ENCODE measurements at regions not wholly inside any gene's neighbourhood (a gene's known extent, or its start where the extent isn't known, plus 50 kb on each side); places are given as distances from the start of the nearest gene placed in this dataset.

DNA sequence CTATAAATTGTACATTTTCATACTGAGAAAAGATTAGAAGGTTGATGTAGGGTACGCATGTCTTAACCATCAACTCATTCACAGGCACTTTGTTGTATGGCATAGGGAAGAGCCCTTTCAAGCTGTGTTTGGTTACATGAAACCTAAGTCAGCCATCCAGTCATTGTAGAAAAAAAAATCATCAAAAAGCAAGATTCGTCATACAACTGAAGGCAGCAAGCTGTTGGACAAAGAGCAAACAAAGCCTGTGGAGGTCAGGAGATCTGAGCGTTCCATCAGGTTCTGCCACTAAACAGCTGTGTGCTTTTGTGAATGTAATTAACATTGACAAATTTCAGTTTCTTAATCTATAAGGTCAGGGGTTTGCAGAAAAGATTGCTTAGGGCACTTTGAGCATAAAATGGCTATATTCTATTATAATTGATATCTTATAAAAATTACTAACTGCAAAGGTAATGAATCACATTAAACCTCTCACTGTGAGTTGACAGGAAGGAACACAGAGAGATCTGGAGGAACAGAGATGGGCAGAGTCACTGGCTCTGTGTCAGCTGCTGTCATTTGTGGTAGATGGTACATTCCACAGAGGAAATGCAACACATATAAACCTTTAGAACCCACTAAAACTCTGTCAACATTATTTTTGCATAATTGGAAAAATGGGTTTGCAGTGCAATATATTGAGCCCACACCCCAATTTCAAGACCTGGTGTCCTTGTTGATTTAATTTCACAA is 66.3 kb upstream of the MYOCD start:
- Histone ChIP-seq H3K27ac (no peak overlapping the region), H3K9me3 (no peaks in the 10 kb centered on the region), H3K27me3 (no peaks in the 10 kb centered on the region), H3K4me3 (no peak overlapping the region), H3K36me3 (no peaks in the 10 kb centered on the region), H3K4me1 (no peaks in the 10 kb centered on the region)
- intact Hi-C loops (cut with DNase I): no loop called here
- DNase-seq: no peak
- 37 to 70% methylated on average over 3 of the region's 3 CpGs for WGBS, 2 donors
- TF ChIP-seq POLR2AphosphoS5 (IDR thresholded peaks at IDR 0.05): no peak
- TF ChIP-seq, protein P1, sequence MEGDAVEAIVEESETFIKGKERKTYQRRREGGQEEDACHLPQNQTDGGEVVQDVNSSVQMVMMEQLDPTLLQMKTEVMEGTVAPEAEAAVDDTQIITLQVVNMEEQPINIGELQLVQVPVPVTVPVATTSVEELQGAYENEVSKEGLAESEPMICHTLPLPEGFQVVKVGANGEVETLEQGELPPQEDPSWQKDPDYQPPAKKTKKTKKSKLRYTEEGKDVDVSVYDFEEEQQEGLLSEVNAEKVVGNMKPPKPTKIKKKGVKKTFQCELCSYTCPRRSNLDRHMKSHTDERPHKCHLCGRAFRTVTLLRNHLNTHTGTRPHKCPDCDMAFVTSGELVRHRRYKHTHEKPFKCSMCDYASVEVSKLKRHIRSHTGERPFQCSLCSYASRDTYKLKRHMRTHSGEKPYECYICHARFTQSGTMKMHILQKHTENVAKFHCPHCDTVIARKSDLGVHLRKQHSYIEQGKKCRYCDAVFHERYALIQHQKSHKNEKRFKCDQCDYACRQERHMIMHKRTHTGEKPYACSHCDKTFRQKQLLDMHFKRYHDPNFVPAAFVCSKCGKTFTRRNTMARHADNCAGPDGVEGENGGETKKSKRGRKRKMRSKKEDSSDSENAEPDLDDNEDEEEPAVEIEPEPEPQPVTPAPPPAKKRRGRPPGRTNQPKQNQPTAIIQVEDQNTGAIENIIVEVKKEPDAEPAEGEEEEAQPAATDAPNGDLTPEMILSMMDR (IDR thresholded peaks at IDR 0.05): no peak
- no peak for TF ChIP-seq EP300 (IDR thresholded peaks at IDR 0.05)
- TF ChIP-seq POLR2A (IDR thresholded peaks at IDR 0.05): no peak

DNA sequence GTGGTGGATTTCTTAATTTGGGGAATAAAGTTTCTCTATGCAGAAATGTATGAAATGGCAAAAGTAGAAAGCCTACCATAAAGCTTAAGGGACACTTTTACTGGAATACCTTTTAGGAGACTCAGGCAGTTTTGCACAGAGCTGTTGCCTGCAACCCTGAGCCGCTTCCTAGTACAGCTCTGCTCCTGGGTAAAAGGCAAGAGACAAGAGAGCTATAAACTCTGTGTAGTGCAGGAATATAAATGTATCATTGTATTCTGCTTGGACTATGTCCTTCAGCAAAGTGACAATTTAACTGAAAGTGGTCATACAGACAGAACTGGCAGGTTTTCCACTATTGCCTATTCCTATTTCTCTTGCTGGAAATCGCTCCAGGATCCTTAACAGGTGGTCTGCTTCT is 65.3 kb upstream of the MYOCD start:
- no peaks in the 10 kb centered on the region for H3K36me3 ChIP-seq
- H3K4me1 ChIP-seq: peaks cover 0 to 6% (median 0%) of the 10 kb centered on the region in 4 donors
- DNase-seq: no peak
- TF ChIP-seq EP300 (IDR thresholded peaks at IDR 0.05): no peak
- TF ChIP-seq POLR2AphosphoS5 (IDR thresholded peaks at IDR 0.05): no peak
- TF ChIP-seq, protein P1 (IDR thresholded peaks at IDR 0.05): no peak
- TF ChIP-seq POLR2A (IDR thresholded peaks at IDR 0.05): no peak
- H3K27me3 ChIP-seq: no peaks in the 10 kb centered on the region
- 12 to 55% methylated on average over 2 of the region's 2 CpGs for WGBS, 2 donors
- no peaks in the 10 kb centered on the region for H3K9me3 ChIP-seq
- H3K27ac ChIP-seq: no peak overlapping the region
- intact Hi-C loops (cut with DNase I): no loop called here
- H3K4me3 ChIP-seq: no peak overlapping the region

DNA sequence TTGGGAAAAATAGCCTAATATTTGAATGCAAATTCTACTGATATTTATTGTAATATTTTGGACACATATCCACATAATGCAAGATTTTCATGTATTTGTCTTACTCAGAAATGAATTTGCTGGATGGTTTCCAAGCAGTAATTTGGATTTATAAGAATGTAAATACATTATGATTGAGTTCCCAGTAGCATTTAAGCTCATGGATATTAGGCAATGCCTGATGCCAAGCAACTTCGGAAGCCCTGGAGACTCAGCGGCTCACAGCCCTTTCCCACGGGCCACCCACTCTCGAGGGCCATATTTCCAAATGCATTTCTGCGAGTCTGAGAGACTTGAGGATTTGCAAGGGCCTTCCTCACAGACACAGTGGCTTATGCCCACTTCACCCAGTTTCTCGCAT is 62.1 kb upstream of the MYOCD start:
- peaks cover 0 to 9% (median 0%) of the 10 kb centered on the region in 4 donors for H3K4me1 ChIP-seq
- intact Hi-C loops (cut with DNase I): no loop called here
- H3K27ac ChIP-seq: no peak overlapping the region
- WGBS, 2 donors: 80 to 87% methylated on average over 6 of the region's 6 CpGs
- DNase-seq: no peak
- no peak for TF ChIP-seq POLR2A (IDR thresholded peaks at IDR 0.05)
- no peaks in the 10 kb centered on the region for H3K36me3 ChIP-seq
- H3K9me3 ChIP-seq: no peaks in the 10 kb centered on the region
- H3K27me3 ChIP-seq: no peaks in the 10 kb centered on the region
- H3K4me3 ChIP-seq: no peak overlapping the region

DNA sequence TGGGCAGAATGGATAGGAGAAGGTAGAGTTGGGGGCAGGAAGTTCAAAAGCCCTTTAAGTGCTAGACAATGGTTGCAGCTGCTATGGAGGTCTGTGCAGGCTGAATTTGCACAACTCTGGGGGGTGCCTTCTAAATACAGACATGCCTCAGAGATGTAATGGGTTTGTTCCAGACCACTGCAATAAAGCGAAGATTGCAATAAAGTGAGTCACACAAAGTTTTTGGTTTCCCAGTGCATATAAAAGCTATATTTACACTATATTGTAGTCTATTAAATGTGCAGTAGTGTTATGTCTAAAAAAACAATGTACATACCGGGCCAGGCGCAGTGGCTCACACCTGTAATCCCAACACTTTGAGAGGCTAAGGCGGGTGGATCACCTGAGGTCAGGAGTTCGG is 60.5 kb upstream of the MYOCD start:
- WGBS, 2 donors: 21 to 71% methylated on average over 5 of the region's 5 CpGs
- DNase-seq: no peak
- no peaks in the 10 kb centered on the region for H3K27me3 ChIP-seq
- TF ChIP-seq POLR2A (IDR thresholded peaks at IDR 0.05) (no peak), EP300 (IDR thresholded peaks at IDR 0.05) (no peak), POLR2AphosphoS5 (IDR thresholded peaks at IDR 0.05) (no peak)
- TF ChIP-seq, protein P1 (IDR thresholded peaks at IDR 0.05): no peak
- intact Hi-C loops (cut with DNase I): no loop called here
- H3K9me3 ChIP-seq: no peaks in the 10 kb centered on the region
- no peaks in the 10 kb centered on the region for H3K36me3 ChIP-seq
- H3K27ac ChIP-seq: no peak overlapping the region
- H3K4me1 ChIP-seq: peaks cover 0 to 9% (median 0%) of the 10 kb centered on the region in 4 donors
- H3K4me3 ChIP-seq: no peak overlapping the region

DNA sequence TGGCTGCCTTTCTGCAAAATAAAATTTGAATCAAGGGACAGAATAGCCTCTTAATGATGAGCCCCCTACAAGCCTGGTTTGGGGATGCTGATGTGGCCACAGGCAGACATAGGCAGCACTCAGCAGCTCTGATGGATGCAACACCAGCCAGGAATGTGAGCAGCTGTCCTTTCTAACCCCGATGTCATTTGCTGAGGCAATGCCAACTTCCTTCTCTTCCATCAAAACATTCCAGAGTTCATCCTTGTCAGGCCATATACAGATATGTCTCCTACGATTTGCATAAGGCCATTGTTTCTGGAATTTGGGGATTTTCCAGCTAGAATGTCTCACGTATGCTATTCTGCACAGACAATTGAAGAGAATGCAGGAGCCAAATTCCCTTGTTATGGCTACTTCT is 52.1 kb upstream of the MYOCD start:
- intact Hi-C loops (cut with DNase I): no loop called here
- H3K4me3 ChIP-seq: no peak overlapping the region
- no peaks in the 10 kb centered on the region for H3K4me1 ChIP-seq
- H3K9me3 ChIP-seq: no peaks in the 10 kb centered on the region
- H3K27me3 ChIP-seq: no peaks in the 10 kb centered on the region
- no peak for DNase-seq
- 9 to 52% methylated on average over 3 of the region's 3 CpGs for WGBS, 2 donors
- H3K27ac ChIP-seq: no peak overlapping the region
- no peaks in the 10 kb centered on the region for H3K36me3 ChIP-seq
- TF ChIP-seq EP300 (IDR thresholded peaks at IDR 0.05) (no peak), POLR2AphosphoS5 (IDR thresholded peaks at IDR 0.05) (no peak)
- TF ChIP-seq, protein P1 (IDR thresholded peaks at IDR 0.05): no peak
